ENCODE measurements at regions not wholly inside any gene's neighbourhood (a gene's known extent, or its start where the extent isn't known, plus 50 kb on each side); places are given as distances from the start of the nearest gene placed in this dataset.

DNA sequence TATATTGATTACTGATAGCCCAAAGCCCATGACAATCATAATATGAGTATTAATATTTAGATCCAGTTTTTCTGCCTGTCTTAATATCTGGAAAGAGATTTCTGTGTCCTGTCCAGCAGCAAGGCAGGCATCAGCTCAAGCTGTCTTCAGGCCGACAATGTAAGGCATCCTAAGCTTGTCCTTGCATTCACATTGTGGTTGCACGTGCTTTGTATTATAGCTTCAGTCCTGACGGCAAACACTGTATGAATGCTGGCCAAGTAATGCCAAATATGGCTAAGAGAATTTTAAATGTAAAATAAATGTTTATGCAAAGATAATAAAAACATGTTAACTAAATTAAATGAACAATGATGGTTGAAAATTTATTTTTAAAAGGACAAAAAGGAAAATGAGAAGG is 255.7 kb upstream of the RPS6KA3 start:
- DNase-seq (ENCODE audit: low read depth, low spot score) = no peak

DNA sequence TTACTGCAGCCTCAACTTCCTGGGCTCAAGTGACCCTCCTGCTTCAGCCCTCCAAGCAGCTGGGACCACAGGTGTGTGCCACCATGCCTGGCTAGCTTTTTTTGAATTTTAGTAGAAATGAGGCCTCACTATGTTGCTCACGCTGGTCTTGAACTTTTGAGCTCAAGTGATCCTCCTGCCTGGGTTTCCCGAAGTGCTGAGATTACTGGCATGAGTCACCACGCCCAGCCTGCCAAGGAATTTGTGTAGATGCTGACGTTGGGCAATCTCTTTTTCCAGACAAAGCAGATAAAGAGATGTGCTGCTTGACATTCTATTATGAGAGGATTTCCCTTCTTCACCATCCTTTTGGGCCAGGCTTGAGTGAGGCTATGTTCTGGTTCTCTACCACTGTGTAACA is 254.5 kb upstream of the RPS6KA3 start:
- no peak for DNase-seq (ENCODE audit: low read depth, low spot score)

DNA sequence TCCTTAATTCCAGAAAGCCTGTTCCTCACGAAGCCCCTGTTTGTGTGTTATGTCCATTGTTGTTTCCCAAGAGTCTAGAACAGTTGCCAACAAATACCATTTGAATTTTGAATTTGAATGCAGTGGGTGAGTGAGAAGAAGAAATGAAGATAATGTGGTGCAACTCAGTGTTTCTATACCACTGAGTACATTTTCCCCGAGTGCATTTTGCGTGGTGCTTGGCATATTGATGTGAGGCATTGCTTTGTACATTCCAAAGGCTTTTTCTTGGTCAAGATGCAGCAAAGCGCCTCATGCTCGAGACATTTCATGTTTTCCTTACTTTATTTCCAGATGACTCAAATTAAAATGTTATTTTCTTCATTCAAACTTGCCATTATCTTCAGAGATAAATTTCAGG is 253.1 kb upstream of the RPS6KA3 start:
- DNase-seq (ENCODE audit: low read depth, low spot score) = no peak

- DNase-seq (ENCODE audit: low read depth, low spot score) = no peak
Observed at GRCh38 chrX:20519146-20519545, 252.4 kb upstream of the RPS6KA3 start.

GRCh38 chrX:20517565-20517964 is 250.9 kb upstream of the RPS6KA3 start:
- no peak for DNase-seq (ENCODE audit: low read depth, low spot score)

GRCh38 chrX:20515841-20516461 is 249.2 kb upstream of the RPS6KA3 start:
- no peak for DNase-seq (ENCODE audit: low read depth, low spot score)

- no peak for DNase-seq (ENCODE audit: low read depth, low spot score)
Observed at GRCh38 chrX:20514358-20514757, 247.6 kb upstream of the RPS6KA3 start.

DNA sequence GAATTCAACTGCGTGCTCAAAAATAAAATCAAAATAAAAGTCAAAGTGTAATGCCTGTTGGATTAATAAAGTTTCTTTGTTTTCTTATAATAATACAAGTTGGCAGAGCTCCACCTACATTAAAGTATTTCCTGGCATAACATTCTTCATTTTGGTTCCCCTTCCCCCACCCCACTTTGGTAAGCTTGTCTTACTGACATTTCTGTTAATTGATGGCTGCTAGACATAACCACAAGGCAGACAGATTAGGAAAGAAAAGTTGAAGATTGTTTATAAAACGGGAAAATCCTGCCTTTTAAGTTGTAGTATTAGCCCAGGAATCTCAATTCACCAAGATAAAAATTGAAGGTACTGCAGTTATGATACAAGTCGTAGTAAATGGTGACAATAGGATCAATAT is 246.5 kb upstream of the RPS6KA3 start:
- no peak for DNase-seq (ENCODE audit: low read depth, low spot score)

DNA sequence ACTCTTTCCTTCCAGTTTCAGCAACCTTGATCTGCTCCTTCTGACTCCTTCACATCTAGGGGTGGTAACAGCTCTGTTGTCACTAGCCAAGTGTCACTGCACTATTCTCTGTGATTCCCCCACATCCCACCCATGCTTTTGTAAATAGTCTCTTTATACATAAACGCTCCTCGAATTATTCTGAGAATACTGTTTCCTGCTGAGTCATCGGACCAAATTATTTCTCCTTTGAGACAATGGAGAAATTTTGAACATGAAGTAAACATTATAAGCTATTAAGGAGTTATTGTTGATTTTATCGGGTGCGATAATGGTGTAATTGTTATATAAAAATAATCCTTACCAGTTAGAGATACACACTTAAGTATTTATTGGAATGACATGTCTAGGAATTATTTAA is 245.1 kb upstream of the RPS6KA3 start:
- DNase-seq (ENCODE audit: low read depth, low spot score) = no peak

DNA sequence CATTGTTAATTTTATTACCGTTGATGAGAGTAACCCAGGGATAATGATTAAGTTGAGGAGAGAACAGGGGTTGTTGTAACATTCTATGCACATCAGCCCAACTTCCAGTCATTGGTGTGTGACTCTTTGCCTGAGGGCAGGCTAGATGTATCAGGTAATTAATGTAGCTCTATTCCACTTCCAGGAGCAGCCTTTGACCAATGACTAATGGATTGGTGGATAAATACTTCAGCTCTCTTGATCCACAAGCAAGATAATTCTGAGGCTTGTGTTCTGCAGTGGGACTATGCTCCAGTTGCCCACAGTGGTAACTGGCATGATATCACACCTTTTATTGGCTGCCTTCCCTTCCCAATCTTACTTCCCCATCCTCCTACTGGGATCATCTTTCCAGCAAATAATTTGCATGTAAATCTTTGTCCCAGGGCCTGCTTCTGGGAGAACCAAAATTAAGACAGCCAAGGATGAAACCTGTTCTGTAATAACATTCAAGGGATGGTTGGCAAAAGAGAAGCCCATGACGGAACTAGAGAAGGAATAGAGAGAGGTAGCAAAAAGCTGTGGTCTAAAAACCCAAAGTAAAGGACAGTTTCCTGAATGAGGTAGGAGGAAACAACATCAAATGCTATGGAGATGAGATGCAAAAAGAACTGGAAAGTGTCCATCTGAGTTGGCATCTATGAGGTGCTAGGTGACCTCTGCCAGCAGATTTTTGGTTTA is 241.4 kb upstream of the RPS6KA3 start:
- no peak for DNase-seq (ENCODE audit: low read depth, low spot score)

DNA sequence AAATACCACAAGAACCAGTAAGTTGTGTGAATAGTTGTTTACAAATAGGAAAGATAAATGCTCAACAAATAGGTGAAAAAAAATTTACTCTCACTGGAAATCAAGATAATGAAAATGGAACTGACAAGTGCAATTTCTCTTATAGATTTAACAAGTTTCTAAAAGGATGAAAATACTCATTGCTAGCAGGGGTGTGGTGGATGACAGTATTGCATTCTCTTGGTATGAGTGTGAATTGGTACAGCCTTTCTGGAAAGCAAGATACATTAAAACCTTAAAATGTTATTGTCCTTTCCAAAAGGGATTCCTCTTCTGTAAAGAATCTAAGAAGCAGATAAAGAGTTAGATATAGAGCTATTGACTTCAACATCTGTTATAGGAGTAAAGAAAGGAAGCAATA is 240.0 kb upstream of the RPS6KA3 start:
- no peak for DNase-seq (ENCODE audit: low read depth, low spot score)

DNA sequence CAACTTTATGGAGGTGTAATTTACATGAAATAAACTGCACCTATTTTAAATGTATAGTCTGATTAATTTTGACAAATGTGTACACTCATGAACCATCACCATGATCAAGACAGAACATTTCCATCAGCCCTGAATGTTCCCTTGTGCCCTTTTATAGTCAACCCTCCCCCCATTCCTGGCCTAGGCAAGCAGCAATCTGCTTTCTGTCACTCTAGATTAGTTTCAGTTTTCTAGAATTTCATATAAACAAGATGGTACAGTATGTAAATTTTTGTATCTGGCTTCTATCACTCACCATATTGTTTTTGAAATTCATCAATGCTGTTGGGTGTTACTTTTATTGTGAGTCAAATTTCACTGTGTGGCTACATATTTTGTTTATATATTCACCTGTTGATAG is 234.2 kb upstream of the RPS6KA3 start:
- no peak for DNase-seq (ENCODE audit: low read depth, low spot score)

DNA sequence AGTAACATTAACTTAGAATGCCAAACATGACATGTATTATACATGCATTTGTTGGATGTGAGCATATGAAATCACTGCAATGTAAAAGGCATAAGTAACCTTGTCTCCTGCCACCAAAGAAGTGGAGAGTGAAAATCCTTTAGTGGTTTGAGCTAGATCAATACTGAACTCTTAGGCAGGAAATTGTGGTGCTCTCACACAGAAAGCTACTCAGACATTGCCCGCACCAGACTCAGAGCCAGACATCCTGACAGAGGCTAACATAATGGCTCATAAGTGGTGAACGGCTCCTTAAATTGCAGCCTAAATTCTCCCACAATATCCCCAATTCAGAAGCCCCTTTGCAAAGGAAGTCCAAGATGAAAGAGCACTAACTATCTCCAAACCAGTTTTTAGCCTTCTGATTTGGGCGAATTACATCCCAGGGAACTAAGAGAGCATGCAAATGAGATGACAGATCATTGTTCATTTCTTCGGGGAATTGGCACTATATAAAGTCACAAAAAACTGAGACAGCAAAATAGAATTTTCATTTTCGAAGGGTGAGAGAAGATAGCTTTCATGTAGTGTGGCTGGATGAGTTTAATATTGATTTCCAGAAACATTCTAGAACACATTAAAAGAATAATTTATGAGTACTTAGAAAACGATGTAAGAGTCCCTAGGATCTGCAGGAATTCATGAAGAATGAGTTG is 233.6 kb upstream of the RPS6KA3 start:
- no peak for DNase-seq (ENCODE audit: low read depth, low spot score)

- DNase-seq (ENCODE audit: low read depth, low spot score) = no peak
Observed at GRCh38 chrX:20499763-20500162, 233.1 kb upstream of the RPS6KA3 start.

GRCh38 chrX:20498851-20499635 is 232.3 kb upstream of the RPS6KA3 start:
- no peak for DNase-seq (ENCODE audit: low read depth, low spot score)

GRCh38 chrX:20495575-20495974 is 228.9 kb upstream of the RPS6KA3 start:
- no peak for DNase-seq (ENCODE audit: low read depth, low spot score)

- no peak for DNase-seq (ENCODE audit: low read depth, low spot score)
Observed at GRCh38 chrX:20488473-20488872, 221.8 kb upstream of the RPS6KA3 start.

GRCh38 chrX:20487227-20487626 is 220.5 kb upstream of the RPS6KA3 start:
- DNase-seq (ENCODE audit: low read depth, low spot score) = no peak

DNA sequence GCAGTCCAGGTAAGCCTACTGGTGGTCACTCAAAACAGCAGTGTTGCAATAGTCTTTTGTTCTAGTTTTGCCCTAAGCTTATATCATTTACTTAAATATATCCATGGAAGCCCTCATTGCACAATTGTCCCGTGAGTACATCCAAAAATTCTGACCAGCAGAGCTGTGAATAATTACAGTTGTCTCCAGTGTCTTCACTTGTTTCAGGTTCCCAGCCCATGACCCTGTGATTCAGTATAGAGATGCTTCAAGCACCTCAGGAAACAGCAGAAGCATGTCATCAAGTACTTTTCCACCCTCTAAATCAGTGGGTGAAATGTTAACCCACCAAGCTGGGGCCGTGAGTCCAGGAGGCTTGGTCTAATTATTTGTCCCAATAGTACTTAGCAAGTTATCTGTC is 214.9 kb upstream of the RPS6KA3 start:
- DNase-seq (ENCODE audit: low read depth, low spot score) = no peak

- DNase-seq (ENCODE audit: low read depth, low spot score) = no peak
Observed at GRCh38 chrX:20479896-20480295, 213.2 kb upstream of the RPS6KA3 start.

- no peak for DNase-seq (ENCODE audit: low read depth, low spot score)
Observed at GRCh38 chrX:20479048-20479447, 212.3 kb upstream of the RPS6KA3 start.

DNA sequence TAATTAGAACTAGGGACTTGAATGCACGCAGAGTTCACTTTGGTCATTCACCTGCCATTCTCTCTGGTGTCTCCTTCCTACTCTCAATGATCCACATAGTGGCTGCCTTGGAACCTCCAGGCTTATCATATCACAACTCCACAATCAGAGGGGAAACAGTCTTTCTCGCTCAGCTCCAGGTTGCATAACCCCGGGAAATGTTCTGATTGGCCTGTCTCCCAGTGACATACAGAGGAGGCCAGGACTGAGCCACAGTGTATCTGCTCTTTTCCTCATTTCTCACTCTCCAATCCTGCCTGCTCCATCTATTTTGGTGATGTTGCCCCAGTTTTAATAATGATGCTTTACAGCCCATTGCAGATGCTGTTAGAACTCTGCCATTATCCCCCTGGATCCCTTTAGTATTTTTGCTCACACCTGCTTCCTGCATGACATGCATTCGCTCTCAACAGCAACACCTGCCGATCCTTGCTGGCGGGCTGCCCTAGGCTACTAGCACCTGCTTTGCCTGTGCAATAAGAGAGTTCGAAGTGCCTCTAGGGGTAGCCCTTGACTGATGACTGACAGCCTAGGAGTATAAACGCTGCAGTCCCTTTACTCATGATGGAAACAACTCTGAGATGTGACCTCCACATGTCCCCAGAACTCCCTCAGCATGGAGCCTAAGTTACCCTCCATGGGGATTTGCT is 211.3 kb upstream of the RPS6KA3 start:
- DNase-seq (ENCODE audit: low read depth, low spot score) = no peak
